OCI-LY3 (cell line): ENCODE measurements at regions not wholly inside any gene's neighbourhood (a gene's known extent, or its start where the extent isn't known, plus 50 kb on each side); places are given as distances from the start of the nearest gene placed in this dataset.
"Not testable (repeated sequence)": the region's sequence is repeated elsewhere in the genome, so short reads cannot be mapped to it uniquely, and the experiment has no call there.

Experiments
- H2AFZ ChIP-seq: fragments of 200-600, 300-600 bp; shearing (Covaris generic); 2 replicates; pipeline ENCODE4 v1.6.0; 2014; ENCODE audit warnings: antibody characterized with exemption, low read depth, low read length
- H3K27ac ChIP-seq: fragments of 200-600, 300-600 bp; sonication (generic); 2 replicates; pipeline ENCODE4 v1.5.1; 2014; ENCODE audit warnings: mild to moderate bottlenecking, low read length, moderate library complexity, mixed read lengths
- H3K27me3 ChIP-seq: fragments of 200-600, 300-600 bp; sonication (generic); 2 replicates; pipeline ENCODE4 v1.6.1; 2014; ENCODE audit warnings: low read depth, low read length, mixed read lengths
- H3K36me3 ChIP-seq: fragments of 200-600, 300-600 bp; sonication (generic); replicated peaks from 2 replicates; pipeline ENCODE3; 2014; ENCODE audit warnings: low read depth, low read length, mixed read lengths
- H3K4me1 ChIP-seq: fragments of 300-600, 200-600 bp; sonication (generic); 2 replicates; pipeline ENCODE4 v1.6.1; 2014; ENCODE audit warnings: low read length, mixed read lengths
- H3K4me2 ChIP-seq: fragments of 200-600, 300-600 bp; sonication (generic); 2 replicates; pipeline ENCODE4 v1.6.1; 2014; ENCODE audit warnings: low read length, mixed read lengths
- H3K4me3 ChIP-seq: fragments of 300-600, 200-600 bp; sonication (generic); 2 replicates; pipeline ENCODE4 v1.5.1; 2014; ENCODE audit warnings: antibody characterized with exemption, mild to moderate bottlenecking, low read length, moderate library complexity
- H3K79me2 ChIP-seq: fragments of 300-600, 200-600 bp; shearing (Covaris generic); 2 replicates; pipeline ENCODE4 v1.6.1; 2014; ENCODE audit warnings: mild to moderate bottlenecking, low read length, mixed read lengths
- H3K9ac ChIP-seq: fragments of 300-600, 200-600 bp; shearing (Covaris generic); 2 replicates; pipeline ENCODE4 v1.6.0; 2014; ENCODE audit warnings: mild to moderate bottlenecking, low read length, moderate library complexity
- H3K9me3 ChIP-seq: fragments of 200-600, 300-600 bp; shearing (Covaris generic); 2 replicates; pipeline ENCODE4 v1.6.1; 2014; ENCODE audit warnings: low read length, mixed read lengths; ENCODE audit not compliant: insufficient read depth
- H4K20me1 ChIP-seq: fragments of 200-600, 300-600 bp; sonication (generic); 2 replicates; pipeline ENCODE4 v1.6.1; 2016; ENCODE audit warnings: low read length, mixed read lengths; ENCODE audit not compliant: insufficient read depth
- EZH2phosphoT487 ChIP-seq: fragments of 200-600 bp; shearing (Covaris generic); IDR thresholded peaks from 2 replicates; pipeline ENCODE4 v1.6.1; 2018; ENCODE audit warnings: antibody characterized with exemption, mixed run types, low read depth
- TF ChIP-seq, protein P1 (sequence below): fragments of 200-600, 300-600 bp; sonication (generic); IDR thresholded peaks from 2 replicates; pipeline ENCODE4 v1.5.1; 2014; ENCODE audit warnings: antibody characterized with exemption, low read length, low read depth

GRCh38 chr3:145490088-145491048, 670.6 kb downstream of the PLOD2 start:
- TF ChIP-seq EZH2phosphoT487: no peak
- TF ChIP-seq, protein P1, sequence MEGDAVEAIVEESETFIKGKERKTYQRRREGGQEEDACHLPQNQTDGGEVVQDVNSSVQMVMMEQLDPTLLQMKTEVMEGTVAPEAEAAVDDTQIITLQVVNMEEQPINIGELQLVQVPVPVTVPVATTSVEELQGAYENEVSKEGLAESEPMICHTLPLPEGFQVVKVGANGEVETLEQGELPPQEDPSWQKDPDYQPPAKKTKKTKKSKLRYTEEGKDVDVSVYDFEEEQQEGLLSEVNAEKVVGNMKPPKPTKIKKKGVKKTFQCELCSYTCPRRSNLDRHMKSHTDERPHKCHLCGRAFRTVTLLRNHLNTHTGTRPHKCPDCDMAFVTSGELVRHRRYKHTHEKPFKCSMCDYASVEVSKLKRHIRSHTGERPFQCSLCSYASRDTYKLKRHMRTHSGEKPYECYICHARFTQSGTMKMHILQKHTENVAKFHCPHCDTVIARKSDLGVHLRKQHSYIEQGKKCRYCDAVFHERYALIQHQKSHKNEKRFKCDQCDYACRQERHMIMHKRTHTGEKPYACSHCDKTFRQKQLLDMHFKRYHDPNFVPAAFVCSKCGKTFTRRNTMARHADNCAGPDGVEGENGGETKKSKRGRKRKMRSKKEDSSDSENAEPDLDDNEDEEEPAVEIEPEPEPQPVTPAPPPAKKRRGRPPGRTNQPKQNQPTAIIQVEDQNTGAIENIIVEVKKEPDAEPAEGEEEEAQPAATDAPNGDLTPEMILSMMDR: no peak
- Histone ChIP-seq H3K4me1 (no peaks in the 10 kb centered on the region), H3K9ac (no peak overlapping the region), H3K79me2 (no peaks in the 10 kb centered on the region), H4K20me1 (no peaks in the 10 kb centered on the region), H3K27ac (no peak overlapping the region), H3K4me3 (no peak overlapping the region), H3K36me3 (no peaks in the 10 kb centered on the region), H3K27me3 (no peaks in the 10 kb centered on the region), H3K9me3 (no peaks in the 10 kb centered on the region), H3K4me2 (no peak overlapping the region), H2AFZ (no peak overlapping the region)

DNA sequence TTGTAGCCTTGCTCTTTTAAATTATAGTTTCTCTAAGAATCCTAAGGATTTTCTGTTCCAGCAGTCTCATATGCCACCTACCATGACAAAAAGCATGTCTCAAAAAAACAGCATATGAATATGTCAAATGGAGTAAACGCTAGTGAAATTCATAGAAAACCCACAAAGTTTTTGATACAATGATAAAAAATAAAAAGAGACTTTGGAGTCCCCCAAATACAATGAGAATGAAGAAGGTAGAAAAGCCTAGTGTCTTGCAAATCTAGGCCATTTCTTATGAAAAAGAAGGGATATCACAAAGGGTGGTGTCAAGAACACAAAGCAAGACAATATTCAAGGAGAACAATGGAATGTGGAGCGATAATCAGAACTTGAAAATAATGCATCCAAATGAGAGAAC, 668.5 kb downstream of the PLOD2 start:
- Histone ChIP-seq H2AFZ (no peak overlapping the region), H3K27me3 (no peaks in the 10 kb centered on the region), H3K79me2 (no peaks in the 10 kb centered on the region), H3K27ac (no peak overlapping the region), H3K4me2 (no peak overlapping the region), H3K4me3 (no peak overlapping the region), H3K4me1 (no peaks in the 10 kb centered on the region), H3K9me3 (no peaks in the 10 kb centered on the region), H3K9ac (no peak overlapping the region), H3K36me3 (no peaks in the 10 kb centered on the region), H4K20me1 (no peaks in the 10 kb centered on the region)
- no peak for TF ChIP-seq EZH2phosphoT487
- TF ChIP-seq, protein P1: no peak

GRCh38 chr3:145517416-145517815, 643.6 kb downstream of the PLOD2 start:
- not testable (repeated sequence) for H3K79me2 ChIP-seq, H3K27ac ChIP-seq, H3K27me3 ChIP-seq, H3K9me3 ChIP-seq, H4K20me1 ChIP-seq, H3K4me3 ChIP-seq, H3K4me1 ChIP-seq, H3K4me2 ChIP-seq, H3K9ac ChIP-seq, H2AFZ ChIP-seq, H3K36me3 ChIP-seq

GRCh38 chr3:145518639-145519038, 642.3 kb downstream of the PLOD2 start:
- H3K4me3 ChIP-seq: no peak overlapping the region
- no peaks in the 10 kb centered on the region for H3K27me3 ChIP-seq
- H3K9me3 ChIP-seq: no peaks in the 10 kb centered on the region
- H4K20me1 ChIP-seq: no peaks in the 10 kb centered on the region
- no peak overlapping the region for H3K4me2 ChIP-seq
- no peaks in the 10 kb centered on the region for H3K79me2 ChIP-seq
- TF ChIP-seq, protein P1: no peak
- no peak for TF ChIP-seq EZH2phosphoT487
- no peaks in the 10 kb centered on the region for H3K36me3 ChIP-seq
- H3K9ac ChIP-seq: no peak overlapping the region
- no peaks in the 10 kb centered on the region for H3K4me1 ChIP-seq
- no peak overlapping the region for H3K27ac ChIP-seq
- no peak overlapping the region for H2AFZ ChIP-seq
